Caco-2 (cell line): ENCODE measurements at regions not wholly inside any gene's neighbourhood (a gene's known extent, or its start where the extent isn't known, plus 50 kb on each side); places are given as distances from the start of the nearest gene placed in this dataset.

Experiments used
- BruUV-seq: library from RNA; stranded (reverse); fragments of 400-500 nt; replicated peaks from 2 replicates; lab custom pipeline; 2021; lab: Mats Ljungman, UMichigan
- CTCF ChIA-PET: fragments of 300-600 bp; sonication (Branson Sonifier 250); formaldehyde crosslinking; loops from one replicate; lab custom pipeline; 2022; ENCODE audit warnings: antibody characterized with exemption; lab: Charles Lee
- POLR2A ChIA-PET: fragments of 300-600 bp; sonication (Branson Sonifier 250); formaldehyde crosslinking; loops from one replicate; lab custom pipeline; 2022; ENCODE audit warnings: antibody characterized with exemption; lab: Charles Lee
- DNase-seq, 2 experiments: peaks; one replicate each; pipeline versions ENCODE4 v3.0.0 to v3.0.0-alpha.2; 2020 to 2022
- H3K27me3 ChIP-seq: replicated peaks from 2 replicates; pipeline ENCODE4 v1.6.0; 2011; ENCODE audit warnings: low read length; ENCODE audit not compliant: control insufficient read depth, insufficient read depth
- H3K36me3 ChIP-seq: 2 replicates; pipeline ENCODE4 v1.5.1; 2011; ENCODE audit warnings: low read length; ENCODE audit not compliant: control insufficient read depth, insufficient read depth
- H3K4me1 ChIP-seq: fragments of 250-450 bp; sonication (Bioruptor Pico); 2 replicates; pipeline ENCODE4 v1.5.1; 2020; ENCODE audit warnings: mild to moderate bottlenecking
- H3K4me3 ChIP-seq: 2 replicates; pipeline ENCODE4 v1.5.1; 2011; ENCODE audit warnings: low read depth, mild to moderate bottlenecking, control low read depth, low read length
- H3K9me3 ChIP-seq: fragments of 250-450 bp; sonication (Bioruptor Pico); 2 replicates; pipeline ENCODE4 v1.5.1; 2020; ENCODE audit warnings: mild to moderate bottlenecking, moderate library complexity
- H3K27ac Mint-ChIP-seq: one replicate; pipeline ENCODE4 v1.8.0; 2022; ENCODE audit warnings: mixed read lengths; ENCODE audit not compliant: unreplicated experiment
- H3K27me3 Mint-ChIP-seq: one replicate; pipeline ENCODE4 v1.8.0; 2022; ENCODE audit warnings: mixed read lengths; ENCODE audit not compliant: insufficient read depth, unreplicated experiment
- H3K36me3 Mint-ChIP-seq: one replicate; pipeline ENCODE4 v1.8.0; 2022; ENCODE audit warnings: mild to moderate bottlenecking, mixed read lengths; ENCODE audit not compliant: insufficient read depth, unreplicated experiment
- H3K4me1 Mint-ChIP-seq: one replicate; pipeline ENCODE4 v1.8.0; 2022; ENCODE audit warnings: low read depth, mixed read lengths; ENCODE audit not compliant: unreplicated experiment
- H3K4me3 Mint-ChIP-seq: one replicate; pipeline ENCODE4 v1.8.0; 2022; ENCODE audit warnings: mild to moderate bottlenecking, moderate library complexity, mixed read lengths; ENCODE audit not compliant: unreplicated experiment
- H3K9me3 Mint-ChIP-seq: one replicate; pipeline ENCODE4 v1.8.0; 2022; ENCODE audit warnings: mixed read lengths; ENCODE audit not compliant: unreplicated experiment
- CTCF ChIP-seq, 2 experiments: fragments of 200-600 bp in 1 of 2; IDR thresholded peaks; 1 replicate in 1 of 2; 2 replicates in 1 of 2; pipeline versions ENCODE4 v1.5.1 to v1.8.0; 2011 to 2022; ENCODE audit warnings: antibody characterized with exemption in 1 of 2, control low read depth in 1 of 2, inconsistent platforms in 1 of 2, low read depth in 1 of 2, low read length in 1 of 2, mild to moderate bottlenecking in 1 of 2, moderate library complexity in 1 of 2; ENCODE audit not compliant: insufficient read depth in 1 of 2, severe bottlenecking in 1 of 2, unreplicated experiment in 1 of 2
- intact Hi-C: fragments of 100-400 bp; cut with micrococcal nuclease; formaldehyde crosslinking; loops from one replicate; pipeline ENCODE4 v1.10.0; 2022; ENCODE audit not compliant: unreplicated experiment

DNA sequence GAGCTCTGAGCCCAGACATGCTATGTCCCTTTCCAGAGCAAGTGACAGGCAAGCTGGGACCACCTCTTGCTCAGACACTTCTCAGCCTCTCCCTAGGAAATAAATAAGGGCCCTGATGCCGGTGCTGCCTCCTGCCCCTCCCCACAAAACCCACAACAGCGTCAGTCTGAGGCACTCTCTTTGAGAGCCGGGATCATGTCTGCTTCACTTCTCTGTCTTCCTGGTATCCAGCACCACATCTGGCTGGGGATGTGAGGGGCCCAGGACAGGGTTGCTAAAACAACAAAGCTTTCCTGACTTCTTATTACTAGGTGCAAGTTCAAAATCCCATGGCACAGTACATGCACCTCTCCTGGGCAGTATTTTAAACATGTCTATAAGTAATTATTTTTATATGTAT is 103.9 kb upstream of the GLI2 start:
- Histone ChIP-seq H3K4me3 (no peak overlapping the region), H3K9me3 (peaks cover 6% of the 10 kb centered on the region), H3K36me3 (no peaks in the 10 kb centered on the region), H3K27me3 (no peaks in the 10 kb centered on the region), H3K4me1 (no peaks in the 10 kb centered on the region)
- DNase-seq = no peak
- Mint-ChIP-seq H3K27ac (peak overlapping the region; percentile 4), H3K9me3 (peaks cover 10% of the 10 kb centered on the region), H3K36me3 (no peaks in the 10 kb centered on the region), H3K27me3 (no peaks in the 10 kb centered on the region), H3K4me1 (no peaks in the 10 kb centered on the region), H3K4me3 (no peak overlapping the region)
- BruUV-seq = no TSS peak
- no peak for TF ChIP-seq CTCF (IDR thresholded peaks at IDR 0.05; ENCODE audit: insufficient read depth in 1 of 2, low read depth in 1 of 2, low read length in 1 of 2, severe bottlenecking in 1 of 2, unreplicated experiment in 1 of 2)
- ChIA-PET CTCF (no interaction called here), POLR2A (no interaction called here)
- intact Hi-C loops = no loop called here

DNA sequence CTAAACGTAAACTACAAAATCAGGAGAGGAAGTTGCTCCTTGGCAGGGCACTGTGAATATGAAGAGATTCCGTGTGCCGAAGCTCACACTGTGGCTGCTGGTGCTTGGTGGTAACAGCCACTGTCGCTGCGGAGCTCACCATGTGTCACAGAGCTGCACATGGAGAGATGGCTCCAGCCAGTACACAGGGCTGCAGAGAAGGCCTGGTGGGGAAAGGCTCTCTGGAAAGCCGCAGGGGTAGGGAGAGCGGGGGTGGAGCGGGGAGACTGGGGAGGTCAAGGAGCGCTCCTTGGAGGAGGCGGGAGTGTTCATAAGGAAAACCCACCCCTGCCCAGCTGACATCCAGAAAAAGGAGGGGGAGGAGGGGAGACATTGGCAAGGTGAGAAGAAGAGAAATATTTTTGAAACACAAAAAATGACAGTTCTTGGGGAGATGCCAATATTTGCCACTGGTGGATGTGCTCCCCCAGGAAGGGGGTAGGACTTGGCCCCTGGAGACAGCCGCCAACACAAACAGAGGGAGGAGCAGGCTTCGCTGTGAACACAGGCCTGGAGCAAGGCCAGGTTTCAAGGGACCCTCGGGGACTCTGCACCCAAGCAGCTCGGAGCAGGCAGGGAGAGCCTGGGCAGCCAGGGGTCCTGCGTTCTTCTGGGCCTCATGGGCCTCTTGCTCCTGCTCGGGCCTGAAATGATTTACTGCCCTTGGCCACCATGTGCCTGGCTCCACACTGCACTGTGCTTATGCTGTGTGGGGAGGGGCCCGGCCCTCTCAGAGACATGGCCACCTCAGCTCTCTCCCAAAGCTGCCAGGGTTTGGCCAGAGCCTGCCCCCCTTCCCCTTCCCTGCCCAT is 102.6 kb upstream of the GLI2 start:
- no peaks in the 10 kb centered on the region for H3K27me3 Mint-ChIP-seq
- no peaks in the 10 kb centered on the region for H3K4me1 Mint-ChIP-seq
- Histone ChIP-seq H3K27me3 (no peaks in the 10 kb centered on the region), H3K36me3 (no peaks in the 10 kb centered on the region), H3K4me1 (no peaks in the 10 kb centered on the region), H3K4me3 (no peak overlapping the region), H3K9me3 (peaks cover 6% of the 10 kb centered on the region)
- POLR2A ChIA-PET = no interaction called here
- peaks cover 10% of the 10 kb centered on the region for H3K9me3 Mint-ChIP-seq
- TF ChIP-seq CTCF (IDR thresholded peaks at IDR 0.05; ENCODE audit: insufficient read depth in 1 of 2, low read depth in 1 of 2, low read length in 1 of 2, severe bottlenecking in 1 of 2, unreplicated experiment in 1 of 2) = no peak
- H3K27ac Mint-ChIP-seq = no peak overlapping the region
- intact Hi-C loops = no loop called here
- BruUV-seq = no TSS peak
- CTCF ChIA-PET = interaction anchor here (0.6 kb wide), 1 partner anchor 291 kb away, joined by 4 read pairs; no protein-coding TSS in a partner anchor
- H3K36me3 Mint-ChIP-seq = no peaks in the 10 kb centered on the region
- H3K4me3 Mint-ChIP-seq = no peak overlapping the region
- DNase-seq = no peak

- no peaks in the 10 kb centered on the region for H3K36me3 Mint-ChIP-seq
- no peak overlapping the region for H3K4me3 ChIP-seq
- DNase-seq = no peak
- no peaks in the 10 kb centered on the region for H3K4me1 Mint-ChIP-seq
- no peak overlapping the region for H3K27ac Mint-ChIP-seq
- no peaks in the 10 kb centered on the region for H3K9me3 Mint-ChIP-seq
- no peaks in the 10 kb centered on the region for H3K27me3 ChIP-seq
- no peaks in the 10 kb centered on the region for H3K27me3 Mint-ChIP-seq
- H3K4me3 Mint-ChIP-seq = no peak overlapping the region
- CTCF ChIA-PET = no interaction called here
- H3K9me3 ChIP-seq = no peaks in the 10 kb centered on the region
- no TSS peak for BruUV-seq
- H3K4me1 ChIP-seq = no peaks in the 10 kb centered on the region
- intact Hi-C loops = no loop called here
- POLR2A ChIA-PET = no interaction called here
- no peaks in the 10 kb centered on the region for H3K36me3 ChIP-seq
- no peak for TF ChIP-seq CTCF (IDR thresholded peaks at IDR 0.05; ENCODE audit: insufficient read depth in 1 of 2, low read depth in 1 of 2, low read length in 1 of 2, severe bottlenecking in 1 of 2, unreplicated experiment in 1 of 2)
Observed at GRCh38 chr2:120634533-120634932, 101.1 kb upstream of the GLI2 start.
